IPS DF 6.9 (cell line): ENCODE measurements at regions not wholly inside any gene's neighbourhood (a gene's known extent, or its start where the extent isn't known, plus 50 kb on each side); places are given as distances from the start of the nearest gene placed in this dataset.

Source experiments
- DNase-seq: peaks from one replicate; pipeline ENCODE4 v3.0.0-alpha.2; 2013; ENCODE audit warnings: low read depth, low spot score
- H3K27ac ChIP-seq: one replicate; pipeline ENCODE4 v1.5.1; 2013; ENCODE audit warnings: low read length, control low read depth
- H3K27me3 ChIP-seq: 2 replicates; pipeline ENCODE4 v1.6.1; 2013; ENCODE audit warnings: mild to moderate bottlenecking, low read length; ENCODE audit not compliant: control insufficient read depth, insufficient read depth
- H3K36me3 ChIP-seq: 2 replicates; pipeline ENCODE4 v1.6.1; 2013; ENCODE audit warnings: low read length; ENCODE audit not compliant: control insufficient read depth, insufficient read depth
- H3K4me1 ChIP-seq: 2 replicates; pipeline ENCODE4 v1.6.1; 2013; ENCODE audit warnings: low read length; ENCODE audit not compliant: control insufficient read depth, insufficient read depth
- H3K4me3 ChIP-seq: 2 replicates; pipeline ENCODE4 v1.5.1; 2013; ENCODE audit warnings: mild to moderate bottlenecking, low read length
- H3K9me3 ChIP-seq: 2 replicates; pipeline ENCODE4 v1.6.1; 2013; ENCODE audit warnings: low read length, inconsistent platforms; ENCODE audit not compliant: control insufficient read depth, insufficient read depth
- WGBS: extraction: QIAGEN DNeasy Blood & Tissue Kit; methylation state at CpG from one replicate; pipeline ENCODE4 v1.1.7; 2013; ENCODE audit warnings: mixed read lengths, missing lambda C conversion rate; ENCODE audit not compliant: insufficient read length, insufficient coverage; 5-methylcytosine and 5-hydroxymethylcytosine counted together

DNA sequence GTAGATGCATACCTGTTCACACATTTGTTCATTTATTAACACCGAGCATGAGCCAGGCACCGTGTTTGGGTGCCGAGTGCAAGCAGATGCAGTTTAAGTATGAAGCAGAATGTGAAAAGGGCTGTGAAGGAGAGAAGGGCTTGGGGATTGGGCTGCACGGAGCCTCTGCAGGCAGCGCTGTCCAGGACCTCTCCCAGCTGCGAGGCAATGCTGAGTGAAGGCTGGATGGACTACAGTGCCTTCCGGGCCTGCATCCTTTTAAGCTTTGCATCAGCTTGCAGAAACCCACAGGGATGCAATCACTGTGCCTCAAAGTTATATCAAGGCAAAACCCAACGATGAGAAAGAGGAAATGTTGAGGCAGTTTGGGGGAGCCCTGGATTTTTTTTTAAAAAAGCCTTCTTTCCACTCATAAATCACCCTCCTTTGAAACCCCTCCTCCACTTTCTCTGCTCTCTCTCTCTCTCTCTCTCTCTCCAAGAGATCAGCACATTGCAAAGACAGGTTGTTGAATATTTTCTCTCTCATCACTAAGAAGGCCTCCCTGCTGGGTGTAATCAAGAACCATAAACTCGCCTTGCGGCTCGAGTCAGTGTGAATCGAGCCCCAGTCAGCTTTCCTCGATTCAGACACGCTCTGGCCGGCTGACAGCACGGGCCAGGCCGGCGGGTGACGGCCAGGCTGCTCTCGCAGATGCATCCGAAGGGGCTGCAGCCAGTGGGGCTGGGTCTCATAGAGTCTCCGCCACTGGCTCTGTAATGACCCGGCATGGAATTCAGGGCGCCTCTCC, 89.2 kb upstream of the POU3F1 start:
- H3K4me3 ChIP-seq = no peak overlapping the region
- no peaks in the 10 kb centered on the region for H3K9me3 ChIP-seq
- no CpG with 5 or more reads among the region's 24 CpGs for WGBS
- DNase-seq = no peak
- no peaks in the 10 kb centered on the region for H3K36me3 ChIP-seq
- H3K4me1 ChIP-seq = peaks cover 13% of the 10 kb centered on the region
- H3K27me3 ChIP-seq = no peaks in the 10 kb centered on the region
- H3K27ac ChIP-seq = no peak overlapping the region

DNA sequence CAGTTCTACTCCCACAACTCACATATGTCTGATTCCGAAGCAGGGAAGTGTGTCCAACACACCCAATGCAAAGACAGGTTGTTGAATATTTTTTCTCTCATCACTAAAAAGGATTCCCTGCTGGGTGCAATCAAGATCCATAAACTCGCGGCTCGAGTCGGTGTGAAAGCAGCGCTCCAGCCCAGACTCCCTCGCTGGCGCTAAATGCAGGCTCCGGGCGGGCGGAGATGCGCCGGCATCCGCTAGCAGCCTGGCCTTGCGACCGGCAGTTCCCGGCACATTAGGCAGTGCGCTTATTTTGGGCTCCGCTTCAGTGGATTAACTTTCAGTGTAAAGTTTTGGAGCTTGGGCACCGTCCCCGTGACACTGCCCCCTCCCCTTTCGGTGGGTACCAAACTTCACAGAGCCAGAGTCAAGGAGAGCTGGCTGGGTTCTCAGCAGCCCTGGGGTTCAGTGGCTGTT, 87.7 kb upstream of the POU3F1 start:
- H3K4me3 ChIP-seq = no peak overlapping the region
- DNase-seq = no peak
- H3K27ac ChIP-seq = no peak overlapping the region
- no peaks in the 10 kb centered on the region for H3K36me3 ChIP-seq
- H3K4me1 ChIP-seq = peaks cover 5% of the 10 kb centered on the region
- no CpG with 5 or more reads among the region's 22 CpGs for WGBS
- H3K27me3 ChIP-seq = no peaks in the 10 kb centered on the region
- no peaks in the 10 kb centered on the region for H3K9me3 ChIP-seq

DNA sequence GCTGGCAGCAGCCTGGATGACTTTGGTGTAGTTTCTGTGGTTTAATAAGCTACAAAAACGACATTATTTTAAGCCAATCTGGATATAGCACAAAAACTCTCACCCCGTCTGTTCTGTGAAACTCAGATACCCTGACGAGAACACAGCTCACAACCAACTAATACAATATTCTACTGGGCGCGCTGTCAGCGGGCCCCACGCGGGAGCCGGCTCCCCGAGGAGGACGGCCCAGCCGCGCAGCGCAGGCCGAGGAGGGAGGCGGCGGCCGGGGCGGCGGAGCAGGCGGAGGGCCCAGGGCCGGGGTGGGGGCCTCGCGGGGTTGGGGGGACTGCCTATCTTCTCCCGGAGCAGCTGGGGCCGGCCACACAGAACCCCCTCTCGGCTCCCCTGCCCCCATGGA, 87.2 kb upstream of the POU3F1 start:
- no CpG with 5 or more reads among the region's 27 CpGs for WGBS
- no peaks in the 10 kb centered on the region for H3K36me3 ChIP-seq
- peaks cover 3% of the 10 kb centered on the region; the same call in 1 of the 2 replicates for H3K4me1 ChIP-seq

DNA sequence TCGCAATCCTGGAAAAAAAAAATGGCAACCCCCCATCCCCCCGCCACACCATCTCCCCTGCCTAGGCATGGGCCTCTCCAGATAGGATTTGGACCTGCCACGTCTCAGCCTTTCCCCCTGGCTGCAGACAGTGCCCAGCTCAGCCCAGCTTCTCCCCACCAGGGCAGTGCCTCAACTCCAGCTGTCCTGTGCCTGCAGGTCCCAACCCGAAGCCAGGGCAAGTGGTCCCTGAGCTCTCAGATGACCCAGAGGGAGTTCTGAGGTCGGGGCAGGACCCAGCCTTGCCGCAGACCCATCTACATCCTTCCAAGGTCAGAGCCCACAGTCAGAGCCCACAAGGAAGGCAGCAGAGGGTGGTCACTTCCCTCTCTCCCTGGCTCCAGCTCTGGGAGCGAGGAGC, 86.7 kb upstream of the POU3F1 start:
- H3K4me1 ChIP-seq = peaks cover 3% of the 10 kb centered on the region; the same call in 1 of the 2 replicates
- no CpG with 5 or more reads among the region's 7 CpGs for WGBS

More for the DNA sequence above, 87.2 kb upstream of the POU3F1 start:
- Histone ChIP-seq H3K4me3 (no peak overlapping the region), H3K27ac (no peak overlapping the region), H3K27me3 (no peaks in the 10 kb centered on the region), H3K9me3 (no peaks in the 10 kb centered on the region)
- no peak for DNase-seq

DNA sequence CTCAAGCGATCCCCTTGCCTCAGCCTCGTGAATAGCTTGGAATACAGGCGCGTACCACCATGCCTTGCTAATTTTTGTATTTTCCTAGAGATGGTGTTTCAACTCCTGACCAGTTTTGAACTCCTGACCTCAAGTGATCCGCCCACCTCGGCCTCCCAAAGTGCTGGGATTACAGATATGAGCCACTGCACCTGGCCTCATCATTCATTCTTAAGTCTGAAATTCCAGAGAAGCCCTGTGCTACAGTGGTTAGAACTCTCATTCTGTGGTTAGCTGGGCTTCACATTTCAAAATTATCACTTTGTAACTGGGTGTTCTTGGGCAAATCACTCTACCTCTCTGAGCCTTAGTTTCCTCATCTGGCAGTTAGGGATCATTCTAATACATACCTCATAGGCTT, 86.1 kb upstream of the POU3F1 start:
- peaks cover 3% of the 10 kb centered on the region; the same call in 1 of the 2 replicates for H3K4me1 ChIP-seq
- no CpG with 5 or more reads among the region's 6 CpGs for WGBS
- no peak overlapping the region for H3K4me3 ChIP-seq
- no peak overlapping the region for H3K27ac ChIP-seq
- DNase-seq = no peak
- no peaks in the 10 kb centered on the region for H3K9me3 ChIP-seq
- no peaks in the 10 kb centered on the region for H3K36me3 ChIP-seq
- H3K27me3 ChIP-seq = no peaks in the 10 kb centered on the region

More for the DNA sequence above, 86.7 kb upstream of the POU3F1 start:
- Histone ChIP-seq H3K27ac (no peak overlapping the region), H3K9me3 (no peaks in the 10 kb centered on the region), H3K27me3 (no peaks in the 10 kb centered on the region), H3K4me3 (no peak overlapping the region), H3K36me3 (no peaks in the 10 kb centered on the region)
- no peak for DNase-seq

DNA sequence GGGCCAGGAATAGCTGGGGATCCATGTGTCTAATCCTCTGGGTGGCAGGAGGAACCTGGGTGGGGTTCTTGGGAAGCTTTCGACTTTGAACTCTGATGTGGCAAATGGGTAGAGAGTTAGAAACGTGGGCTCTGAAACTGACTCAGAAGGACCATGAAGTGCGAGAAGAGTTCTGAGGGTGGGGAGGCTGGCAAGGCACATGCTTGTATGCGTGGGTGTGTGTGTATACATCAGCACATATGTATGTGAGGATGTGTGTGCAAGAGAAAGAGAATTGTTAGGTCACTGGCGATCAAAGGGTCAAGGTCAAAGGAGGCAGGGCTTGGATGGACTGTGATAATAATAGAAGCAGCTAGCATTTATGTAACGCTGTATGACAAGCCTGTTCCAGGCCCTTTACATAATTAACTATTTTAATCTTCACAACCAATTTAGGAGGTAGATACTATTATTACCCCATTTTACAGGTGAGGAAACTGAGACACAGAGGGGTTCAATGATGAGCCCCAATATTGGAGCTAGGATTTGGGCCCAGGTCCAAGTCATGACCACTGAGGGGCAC, 84.5 kb upstream of the POU3F1 start:
- H3K27ac ChIP-seq = no peak overlapping the region
- no peaks in the 10 kb centered on the region for H3K36me3 ChIP-seq
- no CpG with 5 or more reads among the region's 6 CpGs for WGBS
- peaks cover 3% of the 10 kb centered on the region; the same call in 1 of the 2 replicates for H3K4me1 ChIP-seq
- H3K4me3 ChIP-seq = no peak overlapping the region
- H3K9me3 ChIP-seq = no peaks in the 10 kb centered on the region
- no peak for DNase-seq
- no peaks in the 10 kb centered on the region for H3K27me3 ChIP-seq

DNA sequence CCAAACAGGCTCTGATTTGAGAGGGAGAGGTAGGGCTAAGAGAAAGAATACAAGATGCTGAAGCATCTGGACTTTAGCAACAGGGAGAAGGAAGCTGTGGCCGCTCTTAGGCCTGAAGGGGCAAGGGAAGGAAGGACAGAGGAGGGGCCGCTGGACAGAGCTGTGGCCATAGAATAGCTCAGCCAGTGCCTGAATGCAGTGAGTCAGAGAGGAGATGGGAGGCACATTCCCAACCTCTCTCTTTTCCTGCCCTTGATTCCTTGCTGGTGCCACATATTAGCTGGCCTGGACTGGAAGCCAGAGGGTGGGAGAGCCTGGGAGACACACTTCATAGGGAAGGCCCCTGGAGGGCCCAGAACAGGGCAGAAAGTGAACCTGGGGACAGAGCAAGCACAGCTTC, 83.4 kb upstream of the POU3F1 start:
- Histone ChIP-seq H3K27me3 (no peaks in the 10 kb centered on the region), H3K27ac (no peak overlapping the region), H3K36me3 (no peaks in the 10 kb centered on the region), H3K9me3 (no peaks in the 10 kb centered on the region), H3K4me3 (no peak overlapping the region), H3K4me1 (peaks cover 3% of the 10 kb centered on the region; the same call in 1 of the 2 replicates)
- WGBS = no CpG with 5 or more reads among the region's 2 CpGs
- no peak for DNase-seq

DNA sequence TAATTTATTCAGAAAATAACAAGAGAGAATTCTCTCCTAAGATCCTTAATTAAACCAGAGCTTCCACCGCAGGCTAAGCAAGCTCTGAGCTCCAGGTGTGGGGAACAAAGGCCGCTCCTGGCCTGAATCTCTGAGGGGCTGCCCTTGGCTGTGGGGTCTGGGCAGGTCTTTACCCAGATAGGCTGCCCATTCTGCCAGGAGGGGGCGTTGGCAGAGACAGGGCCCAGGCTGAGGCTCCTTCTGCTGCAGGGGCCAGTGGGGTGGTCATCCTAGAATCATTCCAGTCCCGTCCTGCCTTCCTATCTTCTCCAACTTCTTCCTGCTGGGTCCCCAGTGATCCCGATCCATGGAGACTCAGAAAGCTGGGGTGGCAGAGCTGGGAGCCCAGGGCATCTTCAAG, 82.9 kb upstream of the POU3F1 start:
- H3K9me3 ChIP-seq = no peaks in the 10 kb centered on the region
- no peaks in the 10 kb centered on the region for H3K27me3 ChIP-seq
- no peak for DNase-seq
- no peaks in the 10 kb centered on the region for H3K36me3 ChIP-seq
- no peak overlapping the region for H3K4me3 ChIP-seq
- H3K4me1 ChIP-seq = peaks cover 3% of the 10 kb centered on the region; the same call in 1 of the 2 replicates
- H3K27ac ChIP-seq = no peak overlapping the region
- no CpG with 5 or more reads among the region's 5 CpGs for WGBS

DNA sequence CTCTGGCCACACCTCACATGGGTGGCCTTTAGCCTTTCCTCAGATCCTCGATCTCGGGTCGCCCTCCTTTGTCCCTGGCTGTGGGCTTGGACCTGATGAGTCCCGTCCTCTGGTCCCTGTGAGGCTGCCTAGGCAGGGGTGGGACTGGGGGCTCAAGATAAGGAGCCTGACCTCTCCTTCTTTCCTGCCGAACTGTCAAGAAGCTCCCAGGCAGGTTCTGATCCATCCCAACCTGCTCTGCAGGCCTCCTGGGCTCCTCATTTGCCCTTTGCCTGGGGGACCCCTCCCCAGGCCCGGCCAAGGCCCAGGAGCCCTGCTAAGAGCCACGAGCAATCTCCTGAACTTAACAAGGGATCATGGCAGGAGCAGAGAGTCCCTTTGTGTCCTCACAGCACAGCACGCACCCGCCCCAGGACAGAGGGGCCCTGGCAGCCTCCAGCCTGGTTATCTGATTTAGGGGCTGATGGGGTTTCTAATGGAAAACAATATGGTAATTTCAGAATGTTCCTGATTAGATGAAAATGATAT, 82.4 kb upstream of the POU3F1 start:
- H3K27ac ChIP-seq = no peak overlapping the region
- H3K4me3 ChIP-seq = no peak overlapping the region
- no peaks in the 10 kb centered on the region for H3K27me3 ChIP-seq
- peaks cover 3% of the 10 kb centered on the region; the same call in 1 of the 2 replicates for H3K4me1 ChIP-seq
- no peaks in the 10 kb centered on the region for H3K9me3 ChIP-seq
- DNase-seq = no peak
- H3K36me3 ChIP-seq = no peaks in the 10 kb centered on the region
- WGBS = no CpG with 5 or more reads among the region's 9 CpGs

DNA sequence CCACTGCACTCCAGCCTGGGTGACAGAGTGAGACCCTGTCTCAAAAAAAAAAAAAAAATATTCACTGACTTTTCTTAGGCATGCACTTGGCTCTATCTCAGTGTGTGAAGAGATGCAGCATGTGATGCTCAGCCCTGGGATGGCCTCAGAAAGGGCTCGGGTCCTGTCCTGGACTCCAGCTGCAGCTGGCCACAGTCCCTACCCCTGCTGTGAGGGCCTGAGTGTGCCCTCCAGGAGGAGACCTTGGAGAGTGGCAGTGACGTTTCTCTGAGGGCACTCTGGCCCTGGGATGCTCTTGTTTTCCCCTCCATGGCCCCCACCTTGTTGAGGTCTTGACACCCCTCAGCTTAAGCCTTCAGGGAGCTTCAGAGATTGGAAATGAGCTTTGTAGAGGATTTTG, 81.9 kb upstream of the POU3F1 start:
- DNase-seq = no peak
- Histone ChIP-seq H3K27me3 (no peaks in the 10 kb centered on the region), H3K4me1 (peaks cover 3% of the 10 kb centered on the region; the same call in 1 of the 2 replicates), H3K27ac (no peak overlapping the region), H3K9me3 (no peaks in the 10 kb centered on the region), H3K36me3 (no peaks in the 10 kb centered on the region), H3K4me3 (no peak overlapping the region)
- WGBS = no CpG with 5 or more reads among the region's 2 CpGs
